Endothelial cell of umbilical vein (primary cell): ENCODE measurements at regions not wholly inside any gene's neighbourhood (a gene's known extent, or its start where the extent isn't known, plus 50 kb on each side); places are given as distances from the start of the nearest gene placed in this dataset.

ENCODE experiments used
- BruUV-seq: library from RNA; stranded (reverse); fragments of 400-500 nt; replicated peaks from 2 replicates; lab custom pipeline; 2021; lab: Mats Ljungman, UMichigan
- CTCF ChIA-PET: fragments of 300-600, 350-600 bp; sonication (Branson Sonifier 250); formaldehyde crosslinking; loops from one replicate; lab custom pipeline; 2021; ENCODE audit warnings: antibody characterized with exemption, inconsistent platforms; lab: Charles Lee
- POLR2A ChIA-PET: fragments of 300-600, 350-600 bp; sonication (Branson Sonifier 250); formaldehyde crosslinking; loops from one replicate; lab custom pipeline; 2021; ENCODE audit warnings: antibody characterized with exemption, inconsistent platforms; lab: Charles Lee
- DNase-seq: peaks from one replicate; pipeline ENCODE4 v3.0.0-alpha.2; 2011; ENCODE audit warnings: low read depth, low spot score
- FAIRE-seq: peaks from 2 replicates; lab custom pipeline; 2011; peaks lifted over from hg19 to GRCh38; lab: Jason Lieb, UNC
- H2AFZ ChIP-seq: 2 replicates; pipeline ENCODE4 v1.6.0; 2012; ENCODE audit warnings: low read depth, low read length, control low read depth, inconsistent platforms
- H3K27ac ChIP-seq: 2 replicates; pipeline ENCODE4 v1.5.1; 2011; ENCODE audit warnings: low read depth, mild to moderate bottlenecking, control low read depth, low read length, moderate library complexity; ENCODE audit not compliant: insufficient read depth
- H3K27me3 ChIP-seq, 2 experiments: 2 replicates each; pipeline versions ENCODE4 v1.6.0 to v1.6.1; 2011; ENCODE audit warnings: low read length in 2 of 2, mixed read lengths in 1 of 2; ENCODE audit not compliant: control insufficient read depth in 2 of 2, insufficient read depth in 2 of 2
- H3K36me3 ChIP-seq, 2 experiments: 2 replicates in 1 of 2; 3 replicates in 1 of 2; pipeline ENCODE4 v1.5.1; 2011; ENCODE audit warnings: low read length in 2 of 2, mild to moderate bottlenecking in 1 of 2, moderate library complexity in 1 of 2; ENCODE audit not compliant: control insufficient read depth in 2 of 2, insufficient read depth in 2 of 2; ENCODE audit errors: extremely low read depth in 1 of 2
- H3K4me1 ChIP-seq: 3 replicates; pipeline ENCODE4 v1.5.1; 2011; ENCODE audit warnings: mild to moderate bottlenecking, low read length; ENCODE audit not compliant: control insufficient read depth, insufficient read depth; ENCODE audit errors: extremely low read depth
- H3K4me2 ChIP-seq: 2 replicates; pipeline ENCODE4 v1.6.1; 2011; ENCODE audit warnings: low read length, control low read depth, mixed read lengths; ENCODE audit not compliant: insufficient read depth
- H3K4me3 ChIP-seq, 3 experiments: fragments of 200-600 bp in 1 of 3; sonication (generic), shearing (Covaris generic) in 1 of 3; replicated peaks in 1 of 3; 2 replicates each; pipeline ENCODE4 v1.5.1; 2011 to 2016; ENCODE audit warnings: control low read depth in 3 of 3, low read length in 3 of 3, mild to moderate bottlenecking in 2 of 3, inconsistent platforms in 1 of 3, low read depth in 1 of 3, moderate library complexity in 1 of 3; ENCODE audit not compliant: insufficient read depth in 1 of 3
- H3K79me2 ChIP-seq: 2 replicates; pipeline ENCODE4 v1.6.0; 2012; ENCODE audit warnings: low read length, inconsistent platforms; ENCODE audit not compliant: control insufficient read depth, insufficient read depth
- H3K9ac ChIP-seq: replicated peaks from 2 replicates; pipeline ENCODE3; 2011; ENCODE audit warnings: low read length, control low read depth; ENCODE audit not compliant: insufficient read depth; ENCODE audit errors: extremely low read depth
- H3K9me1 ChIP-seq: replicated peaks from 3 replicates; pipeline ENCODE4 v1.6.0; 2011; ENCODE audit warnings: mild to moderate bottlenecking, low read length; ENCODE audit not compliant: control insufficient read depth, insufficient read depth; ENCODE audit errors: extremely low read depth
- H3K9me3 ChIP-seq: replicated peaks from 2 replicates; pipeline ENCODE4 v1.5.1; 2012; ENCODE audit warnings: low read length, inconsistent platforms; ENCODE audit not compliant: control insufficient read depth, insufficient read depth
- H4K20me1 ChIP-seq: replicated peaks from 2 replicates; pipeline ENCODE3; 2011; ENCODE audit warnings: mild to moderate bottlenecking, low read length; ENCODE audit not compliant: control insufficient read depth, insufficient read depth; ENCODE audit errors: extremely low read depth
- EZH2 ChIP-seq: IDR thresholded peaks from 2 replicates; pipeline ENCODE4 v1.6.1; 2012; ENCODE audit warnings: borderline replicate concordance, low read depth, mild to moderate bottlenecking, moderate library complexity, low read length, inconsistent platforms; ENCODE audit not compliant: severe bottlenecking
- FOS ChIP-seq: IDR thresholded peaks from 2 replicates; pipeline ENCODE4 v1.6.1; 2011; ENCODE audit warnings: mild to moderate bottlenecking, low read length, moderate library complexity, borderline replicate concordance; ENCODE audit not compliant: insufficient read depth
- GATA2 ChIP-seq: IDR thresholded peaks from 2 replicates; pipeline ENCODE4 v1.7.0; 2011; ENCODE audit warnings: low read depth, mild to moderate bottlenecking, moderate library complexity, mixed read lengths, low read length; ENCODE audit not compliant: insufficient read length, insufficient read depth
- JUN ChIP-seq: IDR thresholded peaks from 2 replicates; pipeline ENCODE4 v1.6.1; 2011; ENCODE audit warnings: borderline replicate concordance, low read depth; ENCODE audit not compliant: insufficient read length, insufficient read depth
- MYC ChIP-seq: IDR thresholded peaks from one replicate; pipeline ENCODE4 v1.6.1; 2011; ENCODE audit warnings: mild to moderate bottlenecking, low read depth, low read length
- POLR2A ChIP-seq: IDR thresholded peaks from 2 replicates; pipeline ENCODE4 v1.6.1; 2012; ENCODE audit warnings: low read depth, mild to moderate bottlenecking, control low read depth, low read length
- POLR2AphosphoS5 ChIP-seq: IDR thresholded peaks from 2 replicates; pipeline ENCODE4 v1.6.1; 2012; ENCODE audit warnings: low read depth, mild to moderate bottlenecking, control low read depth, low read length, moderate library complexity; ENCODE audit not compliant: insufficient read depth
- dilution Hi-C: fragments of 300-500 bp; cut with MboI; formaldehyde crosslinking; loops from one replicate; pipeline ENCODE4 v1.15.0; 2019; ENCODE audit warnings: low sequenced_read_pairs; ENCODE audit not compliant: extremely low pct_ligation_motif_present
- intact Hi-C: fragments of 100-400 bp; cut with micrococcal nuclease; formaldehyde crosslinking; loops from one replicate; pipeline ENCODE4 v1.10.0; 2022
- TF ChIP-seq, protein P1 (sequence below): IDR thresholded peaks from 2 replicates; pipeline ENCODE4 v1.6.1; 2011; ENCODE audit not compliant: insufficient read depth, insufficient read length
- TF ChIP-seq, protein P2 (sequence below), 2 donors: IDR thresholded peaks; 1 replicate in 1 of 2; 2 replicates in 1 of 2; pipeline ENCODE4 v1.5.1; 2011; ENCODE audit warnings: low read length in 2 of 2, mild to moderate bottlenecking in 2 of 2, moderate library complexity in 2 of 2, control low read depth in 1 of 2, inconsistent platforms in 1 of 2, low read depth in 1 of 2; ENCODE audit not compliant: insufficient read depth in 1 of 2; ENCODE audit errors: extremely low read depth in 1 of 2

DNA sequence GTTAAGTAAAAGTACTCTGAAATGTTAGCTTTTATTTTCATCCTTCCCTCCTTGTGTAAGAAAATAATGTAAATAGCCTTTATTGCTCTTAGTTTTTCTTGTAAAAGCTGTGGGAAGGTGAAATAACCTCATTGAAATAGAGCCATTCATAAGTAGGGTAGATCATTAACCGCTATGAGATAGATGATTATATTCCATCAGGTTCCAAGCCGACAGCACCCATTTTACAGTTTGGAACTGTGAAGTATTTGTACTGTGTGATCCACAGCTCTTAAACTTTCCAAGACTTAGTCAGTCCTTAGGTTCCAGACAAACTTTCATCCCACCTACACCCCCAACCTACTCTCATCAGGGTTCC is 216.5 kb downstream of the TSHZ3 start:
- FAIRE-seq: no peak
- ChIA-PET CTCF (no interaction called here), POLR2A (no interaction called here)
- H3K27me3 ChIP-seq: no peaks in the 10 kb centered on the region
- H2AFZ ChIP-seq: no peak overlapping the region
- H3K79me2 ChIP-seq: no peaks in the 10 kb centered on the region
- H3K9ac ChIP-seq: no peak overlapping the region
- H3K27ac ChIP-seq: no peak overlapping the region
- dilution Hi-C loops: no loop called here
- no TSS peak for BruUV-seq
- DNase-seq: no peak
- no peaks in the 10 kb centered on the region for H3K36me3 ChIP-seq
- intact Hi-C loops: loop anchor here (5.0 kb wide), 1 partner anchor 230 kb away; no protein-coding TSS in a partner anchor
- H3K4me2 ChIP-seq: no peak overlapping the region
- H3K4me1 ChIP-seq: no peaks in the 10 kb centered on the region
- H3K9me3 ChIP-seq: peaks cover 6% of the 10 kb centered on the region
- no peaks in the 10 kb centered on the region for H4K20me1 ChIP-seq
- no peaks in the 10 kb centered on the region for H3K9me1 ChIP-seq
- TF ChIP-seq MYC (no peak), FOS (no peak), POLR2A (no peak), JUN (no peak), EZH2 (no peak), POLR2AphosphoS5 (no peak), GATA2 (no peak)
- TF ChIP-seq, protein P1, sequence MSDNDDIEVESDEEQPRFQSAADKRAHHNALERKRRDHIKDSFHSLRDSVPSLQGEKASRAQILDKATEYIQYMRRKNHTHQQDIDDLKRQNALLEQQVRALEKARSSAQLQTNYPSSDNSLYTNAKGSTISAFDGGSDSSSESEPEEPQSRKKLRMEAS: no peak
- TF ChIP-seq, protein P2, sequence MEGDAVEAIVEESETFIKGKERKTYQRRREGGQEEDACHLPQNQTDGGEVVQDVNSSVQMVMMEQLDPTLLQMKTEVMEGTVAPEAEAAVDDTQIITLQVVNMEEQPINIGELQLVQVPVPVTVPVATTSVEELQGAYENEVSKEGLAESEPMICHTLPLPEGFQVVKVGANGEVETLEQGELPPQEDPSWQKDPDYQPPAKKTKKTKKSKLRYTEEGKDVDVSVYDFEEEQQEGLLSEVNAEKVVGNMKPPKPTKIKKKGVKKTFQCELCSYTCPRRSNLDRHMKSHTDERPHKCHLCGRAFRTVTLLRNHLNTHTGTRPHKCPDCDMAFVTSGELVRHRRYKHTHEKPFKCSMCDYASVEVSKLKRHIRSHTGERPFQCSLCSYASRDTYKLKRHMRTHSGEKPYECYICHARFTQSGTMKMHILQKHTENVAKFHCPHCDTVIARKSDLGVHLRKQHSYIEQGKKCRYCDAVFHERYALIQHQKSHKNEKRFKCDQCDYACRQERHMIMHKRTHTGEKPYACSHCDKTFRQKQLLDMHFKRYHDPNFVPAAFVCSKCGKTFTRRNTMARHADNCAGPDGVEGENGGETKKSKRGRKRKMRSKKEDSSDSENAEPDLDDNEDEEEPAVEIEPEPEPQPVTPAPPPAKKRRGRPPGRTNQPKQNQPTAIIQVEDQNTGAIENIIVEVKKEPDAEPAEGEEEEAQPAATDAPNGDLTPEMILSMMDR (IDR thresholded peaks at IDR 0.05; ENCODE audit: extremely low read depth in 1 of 2, insufficient read depth in 1 of 2, low read depth in 1 of 2, low read length in 2 of 2): no peak
- H3K4me3 ChIP-seq: no peak overlapping the region
